GM21447 (cell line): ENCODE measurements at regions not wholly inside any gene's neighbourhood (a gene's known extent, or its start where the extent isn't known, plus 50 kb on each side); places are given as distances from the start of the nearest gene placed in this dataset.
A peak's percentile ranks its signal among the peaks of the same experiment; 100 is the strongest.
"Not testable (repeated sequence)": the region's sequence is repeated elsewhere in the genome, so short reads cannot be mapped to it uniquely, and the experiment has no call there.

Source experiments
- ATAC-seq: cut with Tn5 transposase; IDR thresholded peaks from one replicate; pipeline ENCODE4 v1.9.1; 2021; ENCODE audit not compliant: unreplicated experiment

GRCh38 chr10:87300163-87300562, 57.4 kb upstream of the NUTM2D start:
- ATAC-seq = not testable (repeated sequence)

GRCh38 chr10:87301466-87302115, 56.0 kb upstream of the NUTM2D start:
- peak; percentile 99 for ATAC-seq

DNA sequence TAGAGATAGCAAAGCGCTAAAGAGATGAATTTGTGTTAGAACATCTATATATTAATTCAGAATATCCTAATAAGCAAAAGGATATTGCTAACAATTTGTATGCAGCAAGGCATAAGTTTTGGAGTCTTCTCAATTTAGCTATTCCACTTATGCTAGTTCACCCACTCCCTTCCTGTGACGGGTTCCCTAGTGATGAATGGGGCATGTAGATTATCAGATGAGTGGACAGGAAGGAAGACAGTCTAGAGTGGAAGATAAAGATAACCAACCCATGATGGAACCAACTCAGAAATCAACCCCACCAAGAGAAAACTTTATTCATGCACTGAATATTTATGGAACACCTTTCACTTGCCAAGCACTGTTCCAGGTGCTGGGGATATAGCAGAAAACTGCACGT, 55.4 kb upstream of the NUTM2D start:
- ATAC-seq = not testable (repeated sequence)

DNA sequence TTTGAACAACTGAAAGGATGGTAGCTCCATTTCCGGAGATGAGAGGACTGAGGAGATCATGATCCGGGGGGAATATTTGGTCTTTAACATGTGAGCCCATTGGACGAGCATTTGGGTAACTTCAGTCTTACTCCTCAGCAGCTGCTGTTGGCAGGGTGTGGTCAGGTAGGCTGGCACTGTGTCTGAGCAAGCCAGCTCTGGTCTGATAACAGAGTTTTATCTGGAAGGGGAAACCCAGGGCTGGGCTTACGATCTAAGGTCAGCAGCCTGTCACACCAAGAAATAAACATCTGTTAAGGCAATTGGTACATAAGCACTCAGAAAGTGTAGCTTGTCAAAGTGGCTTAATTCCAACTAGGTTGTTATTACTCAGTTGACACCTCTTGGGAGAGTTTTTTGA, 53.8 kb upstream of the NUTM2D start:
- not testable (repeated sequence) for ATAC-seq

- ATAC-seq = not testable (repeated sequence)
Measured at GRCh38 chr10:87306681-87307080, 50.9 kb upstream of the NUTM2D start.
